Left kidney (tissue), 1 donor: ENCODE measurements at regions not wholly inside any gene's neighbourhood (a gene's known extent, or its start where the extent isn't known, plus 50 kb on each side); places are given as distances from the start of the nearest gene placed in this dataset.

Experiments used
- DNase-seq: peaks from one replicate; pipeline ENCODE4 v3.0.0-alpha.2; 2013

GRCh38 chr10:22765660-22766547, 51.5 kb upstream of the PIP4K2A start:
- no peak for DNase-seq

DNA sequence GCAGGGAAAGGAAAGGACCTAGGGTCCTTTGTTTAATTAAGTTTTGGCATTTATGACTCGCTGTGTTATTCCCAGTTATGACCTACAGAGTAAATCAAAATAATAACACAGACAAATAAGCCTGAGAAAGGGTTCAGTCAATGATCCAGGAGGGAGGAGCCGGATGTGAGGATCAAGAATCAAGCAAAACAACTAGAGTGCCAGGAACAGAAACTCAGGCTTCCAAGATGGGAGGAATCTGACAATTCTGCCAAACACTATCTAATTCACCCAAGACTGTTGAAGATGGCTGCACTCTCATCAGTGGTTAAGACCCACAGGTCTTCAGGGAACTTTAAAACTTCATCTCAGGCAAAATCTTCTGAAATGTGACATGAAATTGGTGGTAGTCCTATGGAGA, 50.3 kb upstream of the PIP4K2A start:
- DNase-seq: no peak
